ENCODE measurements at regions not wholly inside any gene's neighbourhood (a gene's known extent, or its start where the extent isn't known, plus 50 kb on each side); places are given as distances from the start of the nearest gene placed in this dataset.
A peak's percentile ranks its signal among the peaks of the same experiment; 100 is the strongest.

- no peak for DNase-seq (ENCODE audit: low read depth)
Observed at GRCh38 chr3:187951452-187952190, 202.3 kb upstream of the LPP start.

- no peak for DNase-seq (ENCODE audit: low read depth)
Observed at GRCh38 chr3:187952849-187953248, 201.1 kb upstream of the LPP start.

- DNase-seq (ENCODE audit: low read depth): no peak
Observed at GRCh38 chr3:187954516-187954872, 199.5 kb upstream of the LPP start.

GRCh38 chr3:187954873-187955586, 198.9 kb upstream of the LPP start:
- DNase-seq (ENCODE audit: low read depth): no peak

- DNase-seq (ENCODE audit: low read depth): no peak
Observed at GRCh38 chr3:187955587-187955952, 198.4 kb upstream of the LPP start.

GRCh38 chr3:187957165-187957581, 196.8 kb upstream of the LPP start:
- DNase-seq (ENCODE audit: low read depth): no peak

GRCh38 chr3:187957582-187957981, 196.4 kb upstream of the LPP start:
- no peak for DNase-seq (ENCODE audit: low read depth)

- peak; percentile 36 for DNase-seq (ENCODE audit: low read depth)
Observed at GRCh38 chr3:187958432-187959003, 195.4 kb upstream of the LPP start.

GRCh38 chr3:187960820-187961219, 193.1 kb upstream of the LPP start:
- no peak for DNase-seq (ENCODE audit: low read depth)

- no peak for DNase-seq (ENCODE audit: low read depth)
Observed at GRCh38 chr3:187961366-187961765, 192.6 kb upstream of the LPP start.

GRCh38 chr3:187963003-187963676, 190.8 kb upstream of the LPP start:
- DNase-seq (ENCODE audit: low read depth): no peak

GRCh38 chr3:187963677-187964385, 190.1 kb upstream of the LPP start:
- no peak for DNase-seq (ENCODE audit: low read depth)

- DNase-seq (ENCODE audit: low read depth): no peak
Observed at GRCh38 chr3:187964760-187965159, 189.2 kb upstream of the LPP start.

- no peak for DNase-seq (ENCODE audit: low read depth)
Observed at GRCh38 chr3:187966096-187966495, 187.9 kb upstream of the LPP start.

GRCh38 chr3:187966636-187967406, 187.1 kb upstream of the LPP start:
- DNase-seq (ENCODE audit: low read depth): no peak

GRCh38 chr3:187967993-187968392, 186.0 kb upstream of the LPP start:
- no peak for DNase-seq (ENCODE audit: low read depth)

GRCh38 chr3:187968883-187969580, 184.9 kb upstream of the LPP start:
- no peak for DNase-seq (ENCODE audit: low read depth)

- no peak for DNase-seq (ENCODE audit: low read depth)
Observed at GRCh38 chr3:187969581-187969950, 184.4 kb upstream of the LPP start.

- DNase-seq (ENCODE audit: low read depth): no peak
Observed at GRCh38 chr3:187970106-187970505, 183.9 kb upstream of the LPP start.

GRCh38 chr3:187971629-187972028, 182.3 kb upstream of the LPP start:
- DNase-seq (ENCODE audit: low read depth): no peak

GRCh38 chr3:187972454-187972853, 181.5 kb upstream of the LPP start:
- DNase-seq (ENCODE audit: low read depth): no peak
